Fibroblast of pulmonary artery (primary cell): ENCODE measurements at regions not wholly inside any gene's neighbourhood (a gene's known extent, or its start where the extent isn't known, plus 50 kb on each side); places are given as distances from the start of the nearest gene placed in this dataset.
"Not testable (repeated sequence)": the region's sequence is repeated elsewhere in the genome, so short reads cannot be mapped to it uniquely, and the experiment has no call there.

Experiments
- DNase-seq: peaks from one replicate; pipeline ENCODE4 v3.0.0-alpha.2; 2010; ENCODE audit warnings: low read depth
- H3K4me3 ChIP-seq: replicated peaks from 2 replicates; pipeline ENCODE4 v1.5.1; 2011; ENCODE audit warnings: low read depth, mild to moderate bottlenecking, control low read depth, low read length, moderate library complexity
- CTCF ChIP-seq: IDR thresholded peaks from 2 replicates; pipeline ENCODE4 v1.5.1; 2011; ENCODE audit warnings: mild to moderate bottlenecking, control low read depth, low read length, inconsistent platforms; ENCODE audit errors: missing control alignments

- H3K4me3 ChIP-seq, DNase-seq: not testable (repeated sequence)
These were observed 125.3 kb downstream of the GOLGA6L4 start for GRCh38 chr15:84360902-84361301.

- not testable (repeated sequence) for DNase-seq
These were observed 148.8 kb downstream of the GOLGA6L4 start for GRCh38 chr15:84384421-84384820.

GRCh38 chr15:84387086-84387485 is 151.5 kb downstream of the GOLGA6L4 start:
- no peak for TF ChIP-seq CTCF
- no peak overlapping the region for H3K4me3 ChIP-seq
- no peak for DNase-seq

More at GRCh38 chr15:84384421-84384820, 148.8 kb downstream of the GOLGA6L4 start:
- not testable (repeated sequence) for H3K4me3 ChIP-seq

- not testable (repeated sequence) for DNase-seq, H3K4me3 ChIP-seq
These were observed 152.6 kb downstream of the GOLGA6L4 start for GRCh38 chr15:84388201-84388600.

GRCh38 chr15:84388638-84389037 is 153.1 kb downstream of the GOLGA6L4 start:
- not testable (repeated sequence) for H3K4me3 ChIP-seq

GRCh38 chr15:84390324-84390723 is 154.8 kb downstream of the GOLGA6L4 start:
- DNase-seq = not testable (repeated sequence)

More at GRCh38 chr15:84388638-84389037, 153.1 kb downstream of the GOLGA6L4 start:
- DNase-seq = not testable (repeated sequence)

GRCh38 chr15:84391191-84391590 is 155.6 kb downstream of the GOLGA6L4 start:
- no peak for TF ChIP-seq CTCF
- no peak overlapping the region for H3K4me3 ChIP-seq
- DNase-seq = no peak

More at GRCh38 chr15:84390324-84390723, 154.8 kb downstream of the GOLGA6L4 start:
- H3K4me3 ChIP-seq = not testable (repeated sequence)

- not testable (repeated sequence) for H3K4me3 ChIP-seq, DNase-seq
These were observed 156.4 kb downstream of the GOLGA6L4 start for GRCh38 chr15:84392020-84392419.

GRCh38 chr15:84393386-84393936 is 157.9 kb downstream of the GOLGA6L4 start:
- not testable (repeated sequence) for H3K4me3 ChIP-seq, DNase-seq

GRCh38 chr15:84393966-84394365 is 158.4 kb downstream of the GOLGA6L4 start:
- DNase-seq, H3K4me3 ChIP-seq: not testable (repeated sequence)

GRCh38 chr15:84395384-84395783 is 159.8 kb downstream of the GOLGA6L4 start:
- not testable (repeated sequence) for H3K4me3 ChIP-seq, DNase-seq

GRCh38 chr15:84395881-84396280 is 160.3 kb downstream of the GOLGA6L4 start:
- not testable (repeated sequence) for DNase-seq, H3K4me3 ChIP-seq

GRCh38 chr15:84397066-84397465 is 161.5 kb downstream of the GOLGA6L4 start:
- not testable (repeated sequence) for H3K4me3 ChIP-seq, DNase-seq

GRCh38 chr15:84398087-84398486 is 162.5 kb downstream of the GOLGA6L4 start:
- not testable (repeated sequence) for DNase-seq, H3K4me3 ChIP-seq
